NCI-H524 treated with DMSO at 0.1 percent for 48 hours (cell line): ENCODE measurements at regions not wholly inside any gene's neighbourhood (a gene's known extent, or its start where the extent isn't known, plus 50 kb on each side); places are given as distances from the start of the nearest gene placed in this dataset.

Source experiments
- DNase-seq: peaks from one replicate; lab custom pipeline; 2025; lab: John Stamatoyannopoulos, UW

GRCh38 chr1:193348091-193348768 lies 161.8 kb upstream of the B3GALT2 start:
- no peak for DNase-seq

GRCh38 chr1:193346085-193346484 lies 159.7 kb upstream of the B3GALT2 start:
- no peak for DNase-seq

- no peak for DNase-seq
These were observed 156.4 kb upstream of the B3GALT2 start for GRCh38 chr1:193342811-193343210.

- no peak for DNase-seq
These were observed 153.9 kb upstream of the B3GALT2 start for GRCh38 chr1:193340331-193340730.

- no peak for DNase-seq
These were observed 153.0 kb upstream of the B3GALT2 start for GRCh38 chr1:193339401-193339800.

- DNase-seq, result no peak
These were observed 151.8 kb upstream of the B3GALT2 start for GRCh38 chr1:193338194-193338593.

GRCh38 chr1:193335806-193336428 lies 149.5 kb upstream of the B3GALT2 start:
- no peak for DNase-seq

GRCh38 chr1:193333166-193333565 lies 146.8 kb upstream of the B3GALT2 start:
- no peak for DNase-seq

- DNase-seq, result no peak
These were observed 139.9 kb upstream of the B3GALT2 start for GRCh38 chr1:193326296-193326695.

- DNase-seq, result no peak
These were observed 139.4 kb upstream of the B3GALT2 start for GRCh38 chr1:193325771-193326170.

GRCh38 chr1:193325042-193325441 lies 138.6 kb upstream of the B3GALT2 start:
- no peak for DNase-seq

GRCh38 chr1:193322211-193322610 lies 135.8 kb upstream of the B3GALT2 start:
- DNase-seq, result no peak

- no peak for DNase-seq
These were observed 134.9 kb upstream of the B3GALT2 start for GRCh38 chr1:193321242-193321840.

GRCh38 chr1:193320270-193320669 lies 133.9 kb upstream of the B3GALT2 start:
- no peak for DNase-seq

GRCh38 chr1:193318347-193318746 lies 131.9 kb upstream of the B3GALT2 start:
- DNase-seq, result no peak

- no peak for DNase-seq
These were observed 127.1 kb upstream of the B3GALT2 start for GRCh38 chr1:193313354-193314140.

GRCh38 chr1:193312432-193312831 lies 126.0 kb upstream of the B3GALT2 start:
- DNase-seq, result no peak

GRCh38 chr1:193311226-193311948 lies 125.0 kb upstream of the B3GALT2 start:
- no peak for DNase-seq

- no peak for DNase-seq
These were observed 124.2 kb upstream of the B3GALT2 start for GRCh38 chr1:193310564-193310963.

- no peak for DNase-seq
These were observed 123.6 kb upstream of the B3GALT2 start for GRCh38 chr1:193309936-193310475.

GRCh38 chr1:193308438-193308837 lies 122.0 kb upstream of the B3GALT2 start:
- no peak for DNase-seq

- no peak for DNase-seq
These were observed 120.0 kb upstream of the B3GALT2 start for GRCh38 chr1:193306430-193306829.
